ENCODE measurements at regions not wholly inside any gene's neighbourhood (a gene's known extent, or its start where the extent isn't known, plus 50 kb on each side); places are given as distances from the start of the nearest gene placed in this dataset.

DNA sequence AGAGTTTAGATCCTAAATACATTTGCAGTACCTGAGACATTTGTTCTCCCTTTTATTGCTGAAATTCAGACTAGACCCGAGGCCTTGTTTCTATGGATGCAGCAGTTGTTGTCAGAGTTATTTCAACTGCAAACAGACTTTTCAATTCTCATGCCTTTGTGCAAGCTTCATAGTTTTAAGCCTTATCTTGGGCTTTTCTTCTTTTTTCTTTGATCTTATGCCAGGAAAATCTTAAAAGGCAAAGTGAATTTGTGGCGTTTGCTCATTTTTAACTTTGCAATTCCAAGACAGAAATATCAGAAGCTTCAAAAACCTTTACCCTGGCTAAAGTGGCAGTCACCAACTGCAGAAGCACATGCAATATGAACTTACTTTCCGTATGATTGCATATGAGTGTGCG, 576.7 kb downstream of the DIPK2A start:
- no peak for DNase-seq
- Histone ChIP-seq H4K20me1 (ENCODE audit: insufficient read depth, low read length) (no peaks in the 10 kb centered on the region), H3K4me3 (replicated peaks in 1 of 3; ENCODE audit: low read depth in 2 of 3, low read length in 3 of 3) (no peak overlapping the region), H3K4me1 (ENCODE audit: control insufficient read depth in 1 of 2, insufficient read depth in 2 of 2, low read length in 2 of 2) (no peaks in the 10 kb centered on the region), H3K27me3 (ENCODE audit: control insufficient read depth in 2 of 2, insufficient read depth in 2 of 2, low read length in 2 of 2) (no peaks in the 10 kb centered on the region), H3K9me3 (replicated peaks in 1 of 2; ENCODE audit: control insufficient read depth in 1 of 2, insufficient read depth in 1 of 2, low read length in 2 of 2) (no peaks in the 10 kb centered on the region), H3K4me2 (replicated peaks; ENCODE audit: extremely low read depth, low read length, poor library complexity, severe bottlenecking) (no peak overlapping the region), H2AFZ (ENCODE audit: insufficient read depth, low read depth, low read length, poor library complexity, severe bottlenecking) (no peak overlapping the region), H3K36me3 (replicated peaks in 1 of 2; ENCODE audit: control insufficient read depth in 1 of 2, insufficient read depth in 2 of 2, low read length in 2 of 2) (no peaks in the 10 kb centered on the region), H3K27ac (ENCODE audit: low read depth in 1 of 2, low read length in 2 of 2) (no peak overlapping the region), H3K9ac (ENCODE audit: insufficient read depth, low read length, poor library complexity, severe bottlenecking) (no peak overlapping the region), H3K79me2 (ENCODE audit: insufficient read depth, low read length) (no peaks in the 10 kb centered on the region)
- H3K27me3 Mint-ChIP-seq (ENCODE audit: low read depth in 3 of 3), result no peaks in the 10 kb centered on the region
- no peak overlapping the region for H3K4me3 Mint-ChIP-seq
- H3K36me3 Mint-ChIP-seq, result no peaks in the 10 kb centered on the region
- intact Hi-C loops (cut with micrococcal nuclease), result no loop called here
- H3K9me3 Mint-ChIP-seq, result peaks cover 0 to 3% (median 0%) of the 10 kb centered on the region in 7 donors
- WGBS (ENCODE audit: insufficient coverage), result 83% methylated on average over 1 of the region's 4 CpGs
- no peak overlapping the region for H3K27ac Mint-ChIP-seq
- no peaks in the 10 kb centered on the region for H3K4me1 Mint-ChIP-seq
- no peak for TF ChIP-seq CTCF (IDR thresholded peaks at IDR 0.05)

DNA sequence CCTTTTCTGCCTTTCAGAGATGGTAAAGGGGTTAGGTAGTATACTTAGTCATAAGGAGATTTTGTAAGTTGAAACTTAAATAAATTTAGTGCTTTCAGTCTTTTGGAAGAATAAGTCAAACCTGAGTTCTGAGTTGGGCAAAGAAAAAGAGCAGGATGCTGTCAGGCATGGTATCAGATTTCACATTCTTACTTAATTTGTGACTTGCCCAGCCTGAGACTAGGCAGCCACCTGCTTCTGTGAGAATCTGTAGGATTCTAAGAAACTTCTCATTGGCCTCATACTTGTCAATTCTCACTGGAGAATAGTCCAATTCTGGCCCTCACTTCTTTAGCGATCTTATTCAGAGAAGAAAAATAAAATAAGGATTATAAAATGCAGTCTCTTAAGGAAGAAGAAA, 577.5 kb downstream of the DIPK2A start:
- Mint-ChIP-seq H3K4me3 (no peak overlapping the region), H3K27ac (no peak overlapping the region), H3K27me3 (ENCODE audit: low read depth in 3 of 3) (no peaks in the 10 kb centered on the region), H3K4me1 (no peaks in the 10 kb centered on the region), H3K36me3 (no peaks in the 10 kb centered on the region), H3K9me3 (peaks cover 0 to 3% (median 0%) of the 10 kb centered on the region in 7 donors)
- no peaks in the 10 kb centered on the region for H3K9me3 ChIP-seq (replicated peaks in 1 of 2; ENCODE audit: control insufficient read depth in 1 of 2, insufficient read depth in 1 of 2, low read length in 2 of 2)
- no peaks in the 10 kb centered on the region for H4K20me1 ChIP-seq (ENCODE audit: insufficient read depth, low read length)
- H3K36me3 ChIP-seq (replicated peaks in 1 of 2; ENCODE audit: control insufficient read depth in 1 of 2, insufficient read depth in 2 of 2, low read length in 2 of 2), result no peaks in the 10 kb centered on the region
- H2AFZ ChIP-seq (ENCODE audit: insufficient read depth, low read depth, low read length, poor library complexity, severe bottlenecking), result no peak overlapping the region
- DNase-seq, result no peak
- no peak overlapping the region for H3K4me2 ChIP-seq (replicated peaks; ENCODE audit: extremely low read depth, low read length, poor library complexity, severe bottlenecking)
- intact Hi-C loops (cut with micrococcal nuclease), result no loop called here
- H3K79me2 ChIP-seq (ENCODE audit: insufficient read depth, low read length), result no peaks in the 10 kb centered on the region
- H3K27me3 ChIP-seq (ENCODE audit: control insufficient read depth in 2 of 2, insufficient read depth in 2 of 2, low read length in 2 of 2), result no peaks in the 10 kb centered on the region
- no peak overlapping the region for H3K4me3 ChIP-seq (replicated peaks in 1 of 3; ENCODE audit: low read depth in 2 of 3, low read length in 3 of 3)
- no peak overlapping the region for H3K27ac ChIP-seq (ENCODE audit: low read depth in 1 of 2, low read length in 2 of 2)
- H3K4me1 ChIP-seq (ENCODE audit: control insufficient read depth in 1 of 2, insufficient read depth in 2 of 2, low read length in 2 of 2), result no peaks in the 10 kb centered on the region
- H3K9ac ChIP-seq (ENCODE audit: insufficient read depth, low read length, poor library complexity, severe bottlenecking), result no peak overlapping the region
- WGBS (ENCODE audit: insufficient coverage), result 100% methylated on average over 1 of the region's 1 CpG
- no peak for TF ChIP-seq CTCF (IDR thresholded peaks at IDR 0.05)

Data from CD14-positive monocyte (primary cell).